ENCODE measurements at regions not wholly inside any gene's neighbourhood (a gene's known extent, or its start where the extent isn't known, plus 50 kb on each side); places are given as distances from the start of the nearest gene placed in this dataset.

DNA sequence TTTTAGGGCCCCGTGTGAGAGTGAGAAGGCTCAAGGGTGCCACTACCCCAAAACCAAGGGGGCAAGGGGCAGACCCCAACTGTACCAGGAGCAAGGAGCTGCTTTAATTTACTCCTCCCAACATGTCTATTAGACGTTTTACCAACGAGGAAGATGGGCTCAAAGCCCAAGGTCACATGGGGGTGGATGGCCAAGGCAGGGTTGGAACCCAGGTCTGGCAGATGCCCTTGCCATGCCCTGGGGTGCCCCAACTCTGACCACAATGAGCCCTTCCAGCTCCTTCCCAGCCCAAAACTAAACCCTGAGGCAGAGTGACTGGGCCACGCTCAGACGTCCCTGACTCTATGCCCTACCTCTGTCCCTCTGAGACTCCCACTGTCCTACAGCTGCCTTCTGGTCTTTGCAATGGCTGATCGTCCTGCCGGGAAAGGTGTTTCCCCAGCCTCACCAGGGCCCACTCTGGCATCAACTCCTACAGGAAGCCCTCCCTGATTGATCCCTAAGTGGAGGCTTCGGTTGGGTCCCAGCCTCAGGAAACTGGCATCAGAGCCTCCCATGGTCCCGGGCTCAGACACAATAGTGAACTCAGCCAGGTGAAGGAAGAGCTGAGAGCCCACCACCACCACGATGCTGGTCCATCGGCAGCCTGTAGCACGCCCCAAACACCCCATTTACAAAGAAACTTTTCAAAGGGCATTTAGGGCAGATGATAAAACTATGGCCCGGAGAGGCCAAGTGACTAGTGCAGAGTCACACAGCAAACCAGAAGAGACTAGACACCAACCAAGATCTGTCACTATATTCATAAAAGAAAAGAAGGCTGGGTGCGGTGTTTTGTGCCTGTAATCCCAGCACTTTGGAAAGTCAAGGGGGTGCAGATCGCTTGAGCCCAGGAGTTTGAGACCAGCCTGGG is 60.2 kb upstream of the MYL10 start:
- peaks cover 5% of the 10 kb centered on the region for H3K4me1 Mint-ChIP-seq
- H3K27me3 Mint-ChIP-seq (ENCODE audit: low read depth): peaks cover 7% of the 10 kb centered on the region
- no peaks in the 10 kb centered on the region for H3K36me3 Mint-ChIP-seq
- TF ChIP-seq, protein P1, sequence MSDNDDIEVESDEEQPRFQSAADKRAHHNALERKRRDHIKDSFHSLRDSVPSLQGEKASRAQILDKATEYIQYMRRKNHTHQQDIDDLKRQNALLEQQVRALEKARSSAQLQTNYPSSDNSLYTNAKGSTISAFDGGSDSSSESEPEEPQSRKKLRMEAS (CRISPR knock-in tag; IDR thresholded peaks at IDR 0.05): no peak
- no peak for TF ChIP-seq GRHL2 (CRISPR knock-in tag; IDR thresholded peaks at IDR 0.05; ENCODE audit: insufficient replicate concordance, severe bottlenecking)
- TF ChIP-seq, protein P2, sequence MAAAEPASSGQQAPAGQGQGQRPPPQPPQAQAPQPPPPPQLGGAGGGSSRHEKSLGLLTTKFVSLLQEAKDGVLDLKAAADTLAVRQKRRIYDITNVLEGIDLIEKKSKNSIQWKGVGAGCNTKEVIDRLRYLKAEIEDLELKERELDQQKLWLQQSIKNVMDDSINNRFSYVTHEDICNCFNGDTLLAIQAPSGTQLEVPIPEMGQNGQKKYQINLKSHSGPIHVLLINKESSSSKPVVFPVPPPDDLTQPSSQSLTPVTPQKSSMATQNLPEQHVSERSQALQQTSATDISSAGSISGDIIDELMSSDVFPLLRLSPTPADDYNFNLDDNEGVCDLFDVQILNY (CRISPR knock-in tag; IDR thresholded peaks at IDR 0.05): no peak
- TF ChIP-seq, protein P3, sequence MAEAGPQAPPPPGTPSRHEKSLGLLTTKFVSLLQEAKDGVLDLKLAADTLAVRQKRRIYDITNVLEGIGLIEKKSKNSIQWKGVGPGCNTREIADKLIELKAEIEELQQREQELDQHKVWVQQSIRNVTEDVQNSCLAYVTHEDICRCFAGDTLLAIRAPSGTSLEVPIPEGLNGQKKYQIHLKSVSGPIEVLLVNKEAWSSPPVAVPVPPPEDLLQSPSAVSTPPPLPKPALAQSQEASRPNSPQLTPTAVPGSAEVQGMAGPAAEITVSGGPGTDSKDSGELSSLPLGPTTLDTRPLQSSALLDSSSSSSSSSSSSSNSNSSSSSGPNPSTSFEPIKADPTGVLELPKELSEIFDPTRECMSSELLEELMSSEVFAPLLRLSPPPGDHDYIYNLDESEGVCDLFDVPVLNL (CRISPR knock-in tag; IDR thresholded peaks at IDR 0.05; ENCODE audit: borderline replicate concordance, low read depth): no peak
- no peak for TF ChIP-seq JUN (CRISPR knock-in tag; IDR thresholded peaks at IDR 0.05)
- TF ChIP-seq NR2C2 (CRISPR knock-in tag; IDR thresholded peaks at IDR 0.05): no peak
- TF ChIP-seq GABPB1 (CRISPR knock-in tag; IDR thresholded peaks at IDR 0.05): no peak
- no peak overlapping the region for H3K27ac Mint-ChIP-seq
- CTCF ChIA-PET: interaction anchor here (0.6 to 1.5 kb wide), 6 partner anchors 13 to 129 kb away, joined by 3 to 5 read pairs (median 3); no protein-coding TSS in a partner anchor
- POLR2A ChIA-PET: no interaction called here
- no peak for ATAC-seq
- no peak for DNase-seq (ENCODE audit: low spot score)
- H3K9me3 Mint-ChIP-seq: no peaks in the 10 kb centered on the region
- 0 out of 2 replicates have a peak overlapping the region, but pooled peaks have one; percentile 27 for H3K4me3 Mint-ChIP-seq

DNA sequence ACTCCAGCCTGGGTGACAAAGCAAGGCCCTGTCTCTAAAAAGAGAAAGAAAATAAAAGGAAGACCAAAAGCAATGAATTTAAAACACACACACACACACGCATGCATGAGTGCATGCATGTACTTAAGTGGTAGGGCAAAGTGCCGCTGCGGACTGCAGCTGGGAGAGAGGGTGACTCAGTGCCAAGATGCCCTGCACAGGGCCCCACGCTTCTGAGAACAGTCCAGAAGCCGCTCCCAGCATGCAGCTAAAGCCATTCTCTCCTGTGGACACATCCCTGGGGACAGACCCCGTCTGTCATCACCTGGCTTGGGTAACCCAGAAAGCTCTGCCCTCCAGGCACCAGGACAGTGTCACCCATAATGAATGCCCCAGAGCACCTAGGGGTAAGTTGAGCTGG is 61.0 kb upstream of the MYL10 start:
- ATAC-seq: no peak
- ChIA-PET CTCF (interaction anchor here (0.6 to 1.5 kb wide), 2 partner anchors 45 to 58 kb away, joined by 3 read pairs; no protein-coding TSS in a partner anchor), POLR2A (no interaction called here)
- H3K27me3 Mint-ChIP-seq (ENCODE audit: low read depth): peaks cover 7% of the 10 kb centered on the region
- no peak for DNase-seq (ENCODE audit: low spot score)
- peaks cover 5% of the 10 kb centered on the region for H3K4me1 Mint-ChIP-seq
- no peaks in the 10 kb centered on the region for H3K9me3 Mint-ChIP-seq
- H3K4me3 Mint-ChIP-seq: no peak overlapping the region
- no peak overlapping the region for H3K27ac Mint-ChIP-seq
- H3K36me3 Mint-ChIP-seq: no peaks in the 10 kb centered on the region
- TF ChIP-seq KAT7 (CRISPR knock-in tag; IDR thresholded peaks at IDR 0.05; ENCODE audit: borderline replicate concordance) (no peak), FOXK1 (CRISPR knock-in tag; IDR thresholded peaks at IDR 0.05) (no peak), NR2C2 (CRISPR knock-in tag; IDR thresholded peaks at IDR 0.05) (no peak), CREM (CRISPR knock-in tag; IDR thresholded peaks at IDR 0.05) (no peak)
- TF ChIP-seq, protein P4, sequence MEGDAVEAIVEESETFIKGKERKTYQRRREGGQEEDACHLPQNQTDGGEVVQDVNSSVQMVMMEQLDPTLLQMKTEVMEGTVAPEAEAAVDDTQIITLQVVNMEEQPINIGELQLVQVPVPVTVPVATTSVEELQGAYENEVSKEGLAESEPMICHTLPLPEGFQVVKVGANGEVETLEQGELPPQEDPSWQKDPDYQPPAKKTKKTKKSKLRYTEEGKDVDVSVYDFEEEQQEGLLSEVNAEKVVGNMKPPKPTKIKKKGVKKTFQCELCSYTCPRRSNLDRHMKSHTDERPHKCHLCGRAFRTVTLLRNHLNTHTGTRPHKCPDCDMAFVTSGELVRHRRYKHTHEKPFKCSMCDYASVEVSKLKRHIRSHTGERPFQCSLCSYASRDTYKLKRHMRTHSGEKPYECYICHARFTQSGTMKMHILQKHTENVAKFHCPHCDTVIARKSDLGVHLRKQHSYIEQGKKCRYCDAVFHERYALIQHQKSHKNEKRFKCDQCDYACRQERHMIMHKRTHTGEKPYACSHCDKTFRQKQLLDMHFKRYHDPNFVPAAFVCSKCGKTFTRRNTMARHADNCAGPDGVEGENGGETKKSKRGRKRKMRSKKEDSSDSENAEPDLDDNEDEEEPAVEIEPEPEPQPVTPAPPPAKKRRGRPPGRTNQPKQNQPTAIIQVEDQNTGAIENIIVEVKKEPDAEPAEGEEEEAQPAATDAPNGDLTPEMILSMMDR (IDR thresholded peaks at IDR 0.05): no peak
- TF ChIP-seq, protein P5, sequence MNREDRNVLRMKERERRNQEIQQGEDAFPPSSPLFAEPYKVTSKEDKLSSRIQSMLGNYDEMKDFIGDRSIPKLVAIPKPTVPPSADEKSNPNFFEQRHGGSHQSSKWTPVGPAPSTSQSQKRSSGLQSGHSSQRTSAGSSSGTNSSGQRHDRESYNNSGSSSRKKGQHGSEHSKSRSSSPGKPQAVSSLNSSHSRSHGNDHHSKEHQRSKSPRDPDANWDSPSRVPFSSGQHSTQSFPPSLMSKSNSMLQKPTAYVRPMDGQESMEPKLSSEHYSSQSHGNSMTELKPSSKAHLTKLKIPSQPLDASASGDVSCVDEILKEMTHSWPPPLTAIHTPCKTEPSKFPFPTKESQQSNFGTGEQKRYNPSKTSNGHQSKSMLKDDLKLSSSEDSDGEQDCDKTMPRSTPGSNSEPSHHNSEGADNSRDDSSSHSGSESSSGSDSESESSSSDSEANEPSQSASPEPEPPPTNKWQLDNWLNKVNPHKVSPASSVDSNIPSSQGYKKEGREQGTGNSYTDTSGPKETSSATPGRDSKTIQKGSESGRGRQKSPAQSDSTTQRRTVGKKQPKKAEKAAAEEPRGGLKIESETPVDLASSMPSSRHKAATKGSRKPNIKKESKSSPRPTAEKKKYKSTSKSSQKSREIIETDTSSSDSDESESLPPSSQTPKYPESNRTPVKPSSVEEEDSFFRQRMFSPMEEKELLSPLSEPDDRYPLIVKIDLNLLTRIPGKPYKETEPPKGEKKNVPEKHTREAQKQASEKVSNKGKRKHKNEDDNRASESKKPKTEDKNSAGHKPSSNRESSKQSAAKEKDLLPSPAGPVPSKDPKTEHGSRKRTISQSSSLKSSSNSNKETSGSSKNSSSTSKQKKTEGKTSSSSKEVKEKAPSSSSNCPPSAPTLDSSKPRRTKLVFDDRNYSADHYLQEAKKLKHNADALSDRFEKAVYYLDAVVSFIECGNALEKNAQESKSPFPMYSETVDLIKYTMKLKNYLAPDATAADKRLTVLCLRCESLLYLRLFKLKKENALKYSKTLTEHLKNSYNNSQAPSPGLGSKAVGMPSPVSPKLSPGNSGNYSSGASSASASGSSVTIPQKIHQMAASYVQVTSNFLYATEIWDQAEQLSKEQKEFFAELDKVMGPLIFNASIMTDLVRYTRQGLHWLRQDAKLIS (CRISPR knock-in tag; IDR thresholded peaks at IDR 0.05; ENCODE audit: borderline replicate concordance): no peak
